IMR-90 (cell line): ENCODE measurements at regions not wholly inside any gene's neighbourhood (a gene's known extent, or its start where the extent isn't known, plus 50 kb on each side); places are given as distances from the start of the nearest gene placed in this dataset.

Experiments used
- ATAC-seq: fragments of 200-7000 bp; cut with Tn5 transposase; 2 replicates; pipeline ENCODE4 v1.9.1; 2020; ENCODE audit warnings: low read depth, mild to moderate bottlenecking, moderate library complexity
- BruUV-seq: library from RNA; stranded (reverse); fragments of 400-500 nt; replicated peaks from 2 replicates; lab custom pipeline; 2021; lab: Mats Ljungman, UMichigan
- CTCF ChIA-PET: fragments of 300-600 bp; formaldehyde crosslinking; extraction: SDS; loops from one replicate; lab custom pipeline; 2021; ENCODE audit warnings: antibody characterized with exemption; lab: Yijun Ruan, JAX
- POLR2A ChIA-PET: fragments of 300-600 bp; sonication (Branson Sonifier 250); formaldehyde crosslinking; loops from one replicate; lab custom pipeline; 2022; ENCODE audit warnings: antibody characterized with exemption; ENCODE audit not compliant: unreplicated experiment; lab: Charles Lee
- DNase-seq: peaks from one replicate; pipeline ENCODE4 v3.0.0; 2013
- H2AFZ ChIP-seq: replicated peaks from 2 replicates; pipeline ENCODE3; 2013; ENCODE audit warnings: low read length, mild to moderate bottlenecking; ENCODE audit not compliant: poor library complexity
- H2AK5ac ChIP-seq: 2 replicates; pipeline ENCODE4 v1.6.1; 2013; ENCODE audit warnings: low read depth, low read length, inconsistent platforms
- H2AK9ac ChIP-seq: replicated peaks from 2 replicates; pipeline ENCODE3; 2013; ENCODE audit warnings: mild to moderate bottlenecking, low read depth, low read length, moderate library complexity; ENCODE audit not compliant: poor library complexity
- H2BK120ac ChIP-seq: 2 replicates; pipeline ENCODE4 v1.6.1; 2013; ENCODE audit warnings: low read depth, low read length, inconsistent platforms
- H2BK15ac ChIP-seq: 3 replicates; pipeline ENCODE4 v1.6.1; 2013; ENCODE audit warnings: low read depth, low read length, inconsistent platforms
- H2BK20ac ChIP-seq: 2 replicates; pipeline ENCODE4 v1.6.1; 2013; ENCODE audit warnings: low read depth, mild to moderate bottlenecking, inconsistent platforms, low read length, moderate library complexity
- H2BK5ac ChIP-seq: 2 replicates; pipeline ENCODE4 v1.6.1; 2013; ENCODE audit warnings: mild to moderate bottlenecking, low read depth, low read length, inconsistent platforms; ENCODE audit not compliant: poor library complexity, severe bottlenecking
- H3K14ac ChIP-seq: replicated peaks from 2 replicates; pipeline ENCODE4 v1.6.1; 2013; ENCODE audit warnings: low read depth, low read length, inconsistent platforms
- H3K18ac ChIP-seq: 2 replicates; pipeline ENCODE4 v1.6.1; 2013; ENCODE audit warnings: low read depth, low read length, control low read depth
- H3K23ac ChIP-seq: 2 replicates; pipeline ENCODE4 v1.6.1; 2013; ENCODE audit warnings: low read depth, low read length, inconsistent platforms
- H3K27ac ChIP-seq: 2 replicates; pipeline ENCODE4 v1.5.1; 2013; ENCODE audit warnings: mild to moderate bottlenecking, control low read depth, low read length; ENCODE audit not compliant: insufficient read depth
- H3K27me3 ChIP-seq: 2 replicates; pipeline ENCODE4 v1.6.1; 2013; ENCODE audit warnings: low read length; ENCODE audit not compliant: control insufficient read depth, insufficient read depth
- H3K36me3 ChIP-seq: 2 replicates; pipeline ENCODE4 v1.6.1; 2013; ENCODE audit warnings: low read length, mixed read lengths; ENCODE audit not compliant: control insufficient read depth, insufficient read depth
- H3K4ac ChIP-seq: 2 replicates; pipeline ENCODE4 v1.6.1; 2013; ENCODE audit warnings: low read depth, low read length, inconsistent platforms
- H3K4me1 ChIP-seq: 2 replicates; pipeline ENCODE4 v1.6.1; 2013; ENCODE audit warnings: low read length, mixed read lengths; ENCODE audit not compliant: control insufficient read depth, insufficient read depth
- H3K4me2 ChIP-seq: 2 replicates; pipeline ENCODE4 v1.6.1; 2013; ENCODE audit warnings: low read depth, mild to moderate bottlenecking, control low read depth, low read length, moderate library complexity
- H3K4me3 ChIP-seq: 2 replicates; pipeline ENCODE4 v1.5.1; 2013; ENCODE audit warnings: low read depth, mild to moderate bottlenecking, control low read depth, low read length, moderate library complexity; ENCODE audit not compliant: insufficient read depth
- H3K56ac ChIP-seq: 2 replicates; pipeline ENCODE4 v1.6.1; 2013; ENCODE audit warnings: low read length, inconsistent platforms; ENCODE audit not compliant: insufficient read depth; ENCODE audit errors: extremely low read depth
- H3K79me1 ChIP-seq, 2 experiments: 2 replicates each; pipeline ENCODE4 v1.6.1; 2013; ENCODE audit warnings: low read length in 2 of 2, inconsistent platforms in 1 of 2, low read depth in 1 of 2
- H3K9ac ChIP-seq: 2 replicates; pipeline ENCODE4 v1.6.1; 2013; ENCODE audit warnings: low read depth, low read length, control low read depth
- H3K9me1 ChIP-seq: 2 replicates; pipeline ENCODE4 v1.6.1; 2013; ENCODE audit warnings: low read length, inconsistent platforms; ENCODE audit not compliant: insufficient read depth
- H3K9me3 ChIP-seq: 2 replicates; pipeline ENCODE4 v1.6.1; 2013; ENCODE audit warnings: low read length; ENCODE audit not compliant: control insufficient read depth, insufficient read depth
- H4K20me1 ChIP-seq: 2 replicates; pipeline ENCODE4 v1.6.1; 2013; ENCODE audit warnings: low read length, inconsistent platforms; ENCODE audit not compliant: insufficient read depth
- H4K5ac ChIP-seq: 2 replicates; pipeline ENCODE4 v1.6.1; 2013; ENCODE audit warnings: mild to moderate bottlenecking, low read depth, low read length, control low read depth
- H4K8ac ChIP-seq, 2 experiments: 2 replicates each; pipeline ENCODE4 v1.6.1; 2013; ENCODE audit warnings: low read depth in 2 of 2, low read length in 2 of 2, control low read depth in 1 of 2, inconsistent platforms in 1 of 2
- H4K91ac ChIP-seq: 2 replicates; pipeline ENCODE4 v1.6.1; 2013; ENCODE audit warnings: low read depth, low read length, inconsistent platforms; ENCODE audit not compliant: insufficient read depth
- BHLHE40 ChIP-seq: fragments of 150-350 bp; IDR thresholded peaks from 2 replicates; pipeline ENCODE4 v1.6.1; 2016; ENCODE audit warnings: mild to moderate bottlenecking, low read depth, low read length
- CTCF ChIP-seq: conservative IDR thresholded peaks from 2 replicates; pipeline ENCODE4 v1.5.1; 2012; ENCODE audit warnings: mild to moderate bottlenecking, low read depth, low read length, improper control_type of control experiment
- FOS ChIP-seq: fragments of 150-350 bp; IDR thresholded peaks from 2 replicates; pipeline ENCODE4 v1.6.1; 2016; ENCODE audit warnings: low read depth, low read length
- RAD21 ChIP-seq: IDR thresholded peaks from 2 replicates; pipeline ENCODE4 v1.6.1; 2012; ENCODE audit warnings: low read length, improper control_type of control experiment
- SMC3 ChIP-seq: fragments of 150-350 bp; IDR thresholded peaks from 2 replicates; pipeline ENCODE4 v1.6.1; 2016; ENCODE audit warnings: low read depth, mild to moderate bottlenecking, antibody characterized with exemption, low read length, moderate library complexity
- WGBS, 2 experiments: methylation state at CpG; one replicate each; pipeline versions ENCODE4 v1.1.5 to v1.1.7; 2013; ENCODE audit warnings: missing lambda C conversion rate in 2 of 2; ENCODE audit not compliant: insufficient read length in 1 of 2; ENCODE audit errors: extremely low coverage in 2 of 2; 5-methylcytosine and 5-hydroxymethylcytosine counted together
- dilution Hi-C: fragments of 300-500 bp; cut with HindIII; formaldehyde crosslinking; loops from one replicate; pipeline ENCODE4 v1.14.3; 2018; ENCODE audit warnings: low sequenced_read_pairs; ENCODE audit not compliant: unreplicated experiment
- in situ Hi-C: fragments of 300-500 bp; cut with MboI; formaldehyde crosslinking; loops from 3 replicates; pipeline ENCODE4 v1.14.3; 2019; ENCODE audit warnings: low sequenced_read_pairs, inconsistent platforms, mixed read lengths
- intact Hi-C: fragments of 100-400 bp; cut with micrococcal nuclease; formaldehyde crosslinking; loops from 2 replicates; pipeline ENCODE4 v1.10.0; 2022

DNA sequence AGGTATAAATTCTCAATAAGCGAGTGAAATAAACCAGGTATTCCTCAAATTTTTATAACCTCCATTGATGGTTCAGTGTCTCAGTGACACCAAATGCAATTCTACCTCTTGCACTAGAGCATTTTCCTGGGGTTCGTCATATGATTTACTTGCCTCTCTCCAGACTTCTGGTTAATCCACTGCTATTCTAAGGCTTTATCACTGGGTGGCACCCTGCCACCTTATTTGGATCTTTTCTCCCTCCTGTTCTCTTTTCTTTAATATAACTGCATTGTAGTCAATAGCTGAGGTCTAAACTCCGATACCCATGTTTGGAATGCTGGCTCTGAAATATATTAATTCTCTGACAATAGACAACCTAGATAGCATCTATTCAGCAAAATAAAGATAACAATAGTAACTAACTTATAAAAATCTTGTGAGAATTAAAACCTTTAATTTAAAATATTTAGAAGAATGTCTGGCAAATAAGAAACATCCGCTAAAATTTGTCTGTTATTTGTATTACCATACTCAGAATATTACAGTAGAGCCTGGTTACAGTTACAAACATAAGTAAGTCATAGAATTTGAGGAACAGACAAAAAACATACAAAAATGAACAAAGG, 436.4 kb downstream of the PLA2G4A start:
- no CpG with 5 or more reads among the region's 4 CpGs for WGBS, 2 experiments

More for the DNA sequence above, 436.4 kb downstream of the PLA2G4A start:
- Histone ChIP-seq H2BK120ac (no peak overlapping the region), H3K18ac (no peak overlapping the region), H4K5ac (no peak overlapping the region), H3K4me3 (no peak overlapping the region), H3K27ac (no peak overlapping the region), H3K23ac (no peak overlapping the region), H3K4me2 (no peak overlapping the region), H2BK5ac (no peak overlapping the region), H4K91ac (no peak overlapping the region), H2AFZ (no peak overlapping the region), H3K9ac (no peak overlapping the region), H2AK5ac (no peak overlapping the region), H3K14ac (no peak overlapping the region), H3K4me1 (no peaks in the 10 kb centered on the region), H3K27me3 (no peaks in the 10 kb centered on the region), H3K4ac (no peak overlapping the region), H3K9me1 (no peaks in the 10 kb centered on the region), H2AK9ac (no peak overlapping the region), H3K56ac (no peak overlapping the region), H4K20me1 (no peaks in the 10 kb centered on the region), H2BK15ac (no peak overlapping the region), H3K79me1 (no peaks in the 10 kb centered on the region), H4K8ac (no peak overlapping the region), H3K9me3 (no peaks in the 10 kb centered on the region), H2BK20ac (no peak overlapping the region), H3K36me3 (no peaks in the 10 kb centered on the region)
- BruUV-seq, result no TSS peak
- ChIA-PET CTCF (interaction anchor here (0.6 to 0.8 kb wide), 3 partner anchors 12 to 193 kb away, joined by 3 read pairs; no protein-coding TSS in a partner anchor), POLR2A (interaction anchor here (0.6 kb wide), 1 partner anchor 129 kb away, joined by 3 read pairs; no protein-coding TSS in a partner anchor)
- peak; percentile 88 for ATAC-seq
- in situ Hi-C loops (no loop called here), intact Hi-C loops (loop anchor here (1.0 to 10.0 kb wide), 6 partner anchors 142 to 864 kb away; no protein-coding TSS in a partner anchor), dilution Hi-C loops (no loop called here)
- TF ChIP-seq SMC3 (peak; percentile 65), BHLHE40 (no peak), RAD21 (peak; percentile 84), CTCF (peak; percentile 71), FOS (no peak)
- DNase-seq, result peak; percentile 73
